IPS-20b (cell line): ENCODE measurements at regions not wholly inside any gene's neighbourhood (a gene's known extent, or its start where the extent isn't known, plus 50 kb on each side); places are given as distances from the start of the nearest gene placed in this dataset.

Source experiments
- H3K27ac ChIP-seq: one replicate; pipeline ENCODE4 v1.5.1; 2013; ENCODE audit warnings: low read length
- H3K27me3 ChIP-seq: 2 replicates; pipeline ENCODE4 v1.6.1; 2013; ENCODE audit warnings: mild to moderate bottlenecking, low read length, inconsistent platforms; ENCODE audit not compliant: insufficient read depth
- H3K36me3 ChIP-seq: 2 replicates; pipeline ENCODE4 v1.6.1; 2013; ENCODE audit warnings: low read depth, mild to moderate bottlenecking, inconsistent platforms, low read length, moderate library complexity; ENCODE audit not compliant: insufficient read depth
- H3K4me1 ChIP-seq: 2 replicates; pipeline ENCODE4 v1.6.1; 2013; ENCODE audit warnings: mild to moderate bottlenecking, control low read depth, inconsistent platforms, low read length, moderate library complexity; ENCODE audit not compliant: insufficient read depth
- H3K4me3 ChIP-seq: 2 replicates; pipeline ENCODE4 v1.5.1; 2013; ENCODE audit warnings: mild to moderate bottlenecking, low read length, inconsistent platforms
- H3K9ac ChIP-seq: 2 replicates; pipeline ENCODE4 v1.6.1; 2013; ENCODE audit warnings: low read depth, mild to moderate bottlenecking, inconsistent platforms, low read length, moderate library complexity
- H3K9me3 ChIP-seq: 2 replicates; pipeline ENCODE4 v1.6.1; 2013; ENCODE audit warnings: mild to moderate bottlenecking, low read depth, low read length, inconsistent platforms; ENCODE audit not compliant: insufficient read depth

DNA sequence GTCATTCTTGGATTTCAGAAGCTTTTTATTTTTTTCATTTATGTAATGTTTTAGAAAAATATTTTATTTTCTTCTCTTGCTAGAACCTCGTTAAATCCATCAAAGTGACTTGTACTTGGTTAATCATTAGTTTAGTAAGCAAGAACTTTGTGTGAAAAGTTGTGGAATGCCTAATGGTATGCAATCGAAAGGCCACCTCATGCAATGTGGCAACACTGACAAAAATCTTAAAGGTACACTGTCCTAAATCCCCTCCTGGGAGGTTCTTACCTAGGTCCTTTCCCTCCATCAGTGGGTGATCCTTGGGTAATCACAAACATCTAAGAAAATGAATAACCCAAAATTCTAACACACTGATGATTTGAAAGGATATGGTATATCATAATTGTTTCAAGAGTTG lies 304.2 kb downstream of the DNAH5 start:
- H3K27me3 ChIP-seq: no peaks in the 10 kb centered on the region
- H3K4me1 ChIP-seq: no peaks in the 10 kb centered on the region
- H3K9ac ChIP-seq: no peak overlapping the region
- H3K36me3 ChIP-seq: no peaks in the 10 kb centered on the region
- no peak overlapping the region for H3K4me3 ChIP-seq
- no peak overlapping the region for H3K27ac ChIP-seq
- no peaks in the 10 kb centered on the region for H3K9me3 ChIP-seq

DNA sequence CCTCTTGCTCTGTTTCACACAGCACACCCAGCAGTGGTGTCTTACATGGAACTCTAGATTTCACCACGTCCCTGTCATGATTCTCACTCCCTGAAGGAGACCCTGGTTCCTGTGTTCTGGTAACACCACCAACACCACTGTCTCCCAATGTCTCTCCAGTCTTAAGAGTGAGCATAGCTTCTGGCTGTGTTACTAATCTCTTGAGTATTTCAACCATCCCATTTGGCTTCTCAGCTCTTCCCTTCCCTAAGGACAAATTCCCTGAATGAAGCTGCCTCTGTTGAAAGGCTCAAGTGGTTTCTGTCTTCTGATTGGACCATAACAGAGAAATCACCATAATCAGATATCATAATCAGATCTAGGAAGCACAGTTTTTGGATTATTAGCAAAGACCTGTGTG lies 311.8 kb downstream of the DNAH5 start:
- Histone ChIP-seq H3K4me3 (no peak overlapping the region), H3K9ac (no peak overlapping the region), H3K27ac (no peak overlapping the region), H3K27me3 (no peaks in the 10 kb centered on the region), H3K36me3 (no peaks in the 10 kb centered on the region), H3K4me1 (no peaks in the 10 kb centered on the region), H3K9me3 (no peaks in the 10 kb centered on the region; the same call in 1 of the 2 replicates)

DNA sequence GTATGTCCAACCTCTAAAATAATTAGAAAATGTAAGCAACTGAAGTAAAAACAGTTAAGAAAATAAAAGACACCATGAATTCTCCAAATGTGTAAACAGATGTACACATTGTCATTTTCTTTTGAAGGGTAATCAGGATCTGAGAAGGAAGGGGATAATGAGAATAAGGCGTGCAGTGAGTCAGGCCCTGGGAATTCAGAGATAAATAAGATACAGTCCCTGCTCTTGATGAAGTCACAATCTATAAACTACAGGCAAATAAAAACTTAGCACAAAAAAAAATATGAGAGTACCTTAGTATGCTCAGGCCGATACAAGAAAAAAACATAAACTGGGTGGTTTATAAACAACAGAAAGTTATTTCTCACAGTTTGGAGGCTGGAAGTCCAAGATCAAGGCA lies 315.3 kb downstream of the DNAH5 start:
- no peaks in the 10 kb centered on the region for H3K4me1 ChIP-seq
- H3K27ac ChIP-seq: no peak overlapping the region
- H3K27me3 ChIP-seq: no peaks in the 10 kb centered on the region
- no peak overlapping the region for H3K4me3 ChIP-seq
- no peak overlapping the region for H3K9ac ChIP-seq
- H3K9me3 ChIP-seq: peaks cover 6% of the 10 kb centered on the region; the same call in 1 of the 2 replicates
- H3K36me3 ChIP-seq: no peaks in the 10 kb centered on the region

DNA sequence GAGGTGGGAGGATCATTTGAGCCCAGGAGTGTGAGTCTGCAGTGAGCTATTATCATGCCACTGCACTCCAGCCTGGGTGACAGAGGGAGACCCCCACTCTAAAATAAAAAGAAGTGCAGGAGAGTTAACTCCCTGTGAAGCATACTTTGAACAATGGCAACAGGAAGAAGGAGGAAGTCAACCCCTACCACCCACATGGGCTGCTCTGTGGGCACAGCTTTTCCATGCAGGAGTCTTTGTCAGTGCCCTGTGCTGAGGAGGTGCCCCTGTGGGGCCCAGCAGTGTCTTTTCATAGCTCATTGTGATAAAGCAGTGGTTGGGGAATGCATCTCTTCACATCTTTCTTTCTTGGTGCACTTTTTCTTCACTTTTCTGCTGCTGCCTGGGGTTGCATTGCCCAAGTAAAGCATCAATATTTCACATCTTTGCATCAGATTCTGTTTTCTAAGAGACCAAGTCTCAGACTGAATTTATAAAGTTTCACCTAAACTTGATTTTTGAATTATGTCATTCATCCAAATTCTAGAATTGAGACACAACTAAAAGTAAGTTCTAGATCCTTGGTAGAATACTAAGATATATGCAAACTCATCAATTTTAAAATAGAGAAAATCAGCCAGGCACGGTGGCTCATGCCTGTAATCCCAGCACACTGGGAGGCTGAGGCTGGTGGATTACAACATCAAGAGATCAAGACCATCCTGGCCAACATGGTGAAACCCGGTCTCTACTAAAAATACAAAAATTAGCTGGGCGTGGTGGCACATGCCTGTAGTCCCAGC lies 316.6 kb downstream of the DNAH5 start:
- Histone ChIP-seq H3K4me3 (no peak overlapping the region), H3K9ac (no peak overlapping the region), H3K27me3 (no peaks in the 10 kb centered on the region), H3K4me1 (no peaks in the 10 kb centered on the region), H3K9me3 (peaks cover 6% of the 10 kb centered on the region; the same call in 1 of the 2 replicates), H3K36me3 (no peaks in the 10 kb centered on the region), H3K27ac (no peak overlapping the region)

DNA sequence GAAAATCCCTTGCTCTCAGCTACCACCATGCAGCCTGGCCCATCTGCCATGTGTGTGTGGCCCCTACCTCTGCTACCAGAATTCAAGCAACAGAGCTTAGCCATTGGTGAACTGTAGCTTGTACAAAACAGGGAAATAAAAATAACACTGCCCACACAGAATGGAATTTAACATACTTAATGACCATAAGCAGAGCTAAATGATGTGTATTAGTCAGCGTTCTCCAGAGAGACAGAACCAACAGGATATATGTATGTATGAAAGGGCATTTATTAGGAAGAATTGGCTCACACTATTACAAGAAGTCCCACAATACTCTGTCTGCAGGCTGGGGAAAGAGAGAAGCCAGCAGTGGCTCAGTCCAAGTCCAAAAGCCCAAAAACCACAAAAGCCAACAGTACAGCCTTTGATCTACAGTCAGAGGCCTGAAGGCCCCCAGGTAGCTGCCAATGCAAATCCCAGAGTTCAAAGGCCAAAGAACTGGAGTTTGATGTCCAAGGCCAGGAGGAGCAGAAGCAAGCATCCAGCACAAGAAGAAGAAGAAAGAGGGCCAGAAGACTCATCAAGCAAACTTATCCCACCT lies 318.8 kb downstream of the DNAH5 start:
- no peak overlapping the region for H3K9ac ChIP-seq
- H3K36me3 ChIP-seq: no peaks in the 10 kb centered on the region
- no peak overlapping the region for H3K27ac ChIP-seq
- H3K4me3 ChIP-seq: no peak overlapping the region
- no peaks in the 10 kb centered on the region for H3K27me3 ChIP-seq
- H3K4me1 ChIP-seq: no peaks in the 10 kb centered on the region
- H3K9me3 ChIP-seq: peaks cover 6% of the 10 kb centered on the region; the same call in 1 of the 2 replicates

DNA sequence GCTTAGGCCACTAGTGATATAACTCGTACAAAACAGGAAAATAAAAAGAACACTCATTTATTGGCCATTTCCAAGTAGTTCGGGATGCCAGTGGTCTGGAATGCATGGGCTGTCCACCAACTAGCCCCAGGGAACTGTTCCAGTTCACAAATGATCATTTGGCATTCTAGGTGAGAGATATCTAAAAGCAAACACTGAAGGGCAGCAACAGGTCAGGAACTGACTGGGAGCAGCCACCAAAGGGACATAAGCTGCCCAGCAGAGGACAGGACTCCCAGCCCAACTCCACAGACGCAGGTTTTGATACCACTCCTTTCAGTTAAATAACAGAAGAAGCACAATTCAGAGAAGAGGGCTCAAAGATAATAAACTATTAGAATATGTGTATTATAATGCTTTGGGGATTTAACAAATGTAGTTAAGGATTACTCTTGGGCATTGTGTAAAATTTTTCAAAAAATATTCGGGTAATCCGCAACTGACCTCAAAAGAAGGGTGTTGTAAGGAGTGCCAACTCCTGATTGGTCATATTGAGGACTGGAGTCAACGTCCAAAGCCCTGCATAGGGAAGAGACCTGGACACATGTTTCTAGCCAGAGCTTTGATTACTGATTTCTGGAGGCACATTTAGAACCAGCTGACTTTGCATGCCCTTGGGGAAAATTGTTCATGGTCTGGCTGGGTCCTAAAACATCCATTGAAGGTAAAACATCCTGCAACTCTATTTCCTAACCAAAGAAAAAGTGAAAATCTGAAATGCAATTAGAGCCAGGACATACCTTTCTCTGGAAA lies 320.0 kb downstream of the DNAH5 start:
- H3K4me1 ChIP-seq: no peaks in the 10 kb centered on the region
- H3K27me3 ChIP-seq: no peaks in the 10 kb centered on the region
- no peak overlapping the region for H3K9ac ChIP-seq
- H3K9me3 ChIP-seq: peaks cover 6% of the 10 kb centered on the region; the same call in 1 of the 2 replicates
- no peak overlapping the region for H3K4me3 ChIP-seq
- H3K27ac ChIP-seq: no peak overlapping the region
- H3K36me3 ChIP-seq: no peaks in the 10 kb centered on the region

DNA sequence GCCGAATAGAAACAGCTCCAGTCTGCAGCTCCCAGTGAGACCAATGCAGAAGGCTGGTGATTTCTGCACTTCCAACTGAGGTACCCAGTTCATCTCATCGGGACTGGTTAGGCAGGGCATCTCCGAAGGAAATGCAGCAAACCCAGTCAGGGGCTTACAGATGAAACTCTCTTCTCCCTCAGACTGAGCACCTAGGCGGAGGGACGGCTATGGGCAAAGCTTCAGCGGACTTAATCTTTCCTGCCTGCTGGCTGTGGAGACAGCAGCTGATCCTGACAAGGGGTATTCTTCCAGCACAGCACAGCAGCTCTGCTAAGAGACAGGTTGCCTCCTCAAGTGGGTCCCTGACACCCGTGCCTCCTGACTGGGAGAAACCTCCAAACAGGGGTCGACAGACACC lies 330.9 kb downstream of the DNAH5 start:
- Histone ChIP-seq H3K36me3 (no peaks in the 10 kb centered on the region), H3K4me3 (no peak overlapping the region), H3K9me3 (peaks cover 6% of the 10 kb centered on the region; the same call in 1 of the 2 replicates), H3K27me3 (no peaks in the 10 kb centered on the region), H3K4me1 (no peaks in the 10 kb centered on the region), H3K9ac (no peak overlapping the region), H3K27ac (no peak overlapping the region)

DNA sequence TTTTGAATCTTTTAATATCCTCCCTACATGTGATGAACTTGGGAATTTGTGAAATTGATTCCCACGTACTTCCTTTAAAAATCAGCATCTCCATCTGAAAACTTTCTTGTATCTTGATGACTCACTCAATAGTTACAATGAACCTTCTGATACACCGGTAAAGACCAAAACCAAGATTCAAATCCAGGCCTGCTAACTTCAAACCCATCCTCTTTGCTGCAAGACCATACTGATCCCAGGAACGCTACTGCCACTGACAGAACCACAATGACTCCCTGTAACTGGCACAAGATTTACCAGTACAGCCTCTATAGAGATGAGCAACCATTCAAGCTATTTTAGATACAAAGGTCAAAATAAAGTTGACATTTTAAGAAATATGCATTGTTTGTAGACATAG lies 332.9 kb downstream of the DNAH5 start:
- Histone ChIP-seq H3K4me3 (no peak overlapping the region), H3K27me3 (no peaks in the 10 kb centered on the region), H3K9ac (no peak overlapping the region), H3K36me3 (no peaks in the 10 kb centered on the region), H3K9me3 (peaks cover 2% of the 10 kb centered on the region; the same call in 1 of the 2 replicates), H3K4me1 (no peaks in the 10 kb centered on the region), H3K27ac (no peak overlapping the region)

DNA sequence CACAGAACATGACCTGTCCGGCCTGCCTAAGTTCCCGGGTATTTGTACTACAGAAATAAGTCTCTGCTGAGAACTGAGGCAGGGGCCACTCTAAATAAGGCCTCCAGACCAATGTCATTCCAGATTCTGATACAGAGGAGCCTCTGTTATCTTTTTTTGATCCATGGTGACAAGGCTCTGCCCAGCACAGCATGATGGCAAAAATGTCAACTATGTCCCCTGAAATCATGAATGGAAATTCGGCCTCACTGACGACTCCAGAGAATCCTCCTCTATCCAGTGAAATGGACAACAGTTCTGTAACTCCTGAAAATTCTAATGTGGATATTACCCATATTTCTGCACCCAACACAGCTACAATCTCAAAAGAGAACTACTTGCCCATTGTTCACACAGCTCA lies 335.0 kb downstream of the DNAH5 start:
- no peak overlapping the region for H3K9ac ChIP-seq
- no peaks in the 10 kb centered on the region for H3K4me1 ChIP-seq
- H3K4me3 ChIP-seq: no peak overlapping the region

DNA sequence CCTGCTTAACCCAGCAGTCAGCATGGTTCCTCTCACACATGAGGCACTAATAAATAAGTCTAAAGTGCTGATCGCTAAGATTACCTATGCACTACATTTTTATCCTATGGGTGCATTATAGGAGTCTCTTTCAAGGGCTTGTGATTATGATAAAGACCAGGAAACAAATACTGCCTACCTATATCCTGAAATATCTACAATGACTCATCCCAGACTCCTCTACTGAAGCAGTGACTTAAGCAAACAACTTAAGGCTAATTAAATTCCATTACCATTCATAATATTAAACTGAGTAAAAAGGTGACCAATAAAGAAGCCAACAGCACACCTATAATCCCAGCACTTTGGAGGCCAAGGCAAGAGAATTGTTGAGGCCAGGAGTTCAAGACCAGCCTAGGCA lies 338.4 kb downstream of the DNAH5 start:
- Histone ChIP-seq H3K36me3 (no peaks in the 10 kb centered on the region), H3K9ac (no peak overlapping the region), H3K4me1 (no peaks in the 10 kb centered on the region), H3K4me3 (no peak overlapping the region), H3K9me3 (no peaks in the 10 kb centered on the region), H3K27ac (no peak overlapping the region), H3K27me3 (no peaks in the 10 kb centered on the region)

More for the DNA sequence above, 335.0 kb downstream of the DNAH5 start:
- Histone ChIP-seq H3K27me3 (no peaks in the 10 kb centered on the region), H3K27ac (no peak overlapping the region), H3K9me3 (no peaks in the 10 kb centered on the region), H3K36me3 (no peaks in the 10 kb centered on the region)

DNA sequence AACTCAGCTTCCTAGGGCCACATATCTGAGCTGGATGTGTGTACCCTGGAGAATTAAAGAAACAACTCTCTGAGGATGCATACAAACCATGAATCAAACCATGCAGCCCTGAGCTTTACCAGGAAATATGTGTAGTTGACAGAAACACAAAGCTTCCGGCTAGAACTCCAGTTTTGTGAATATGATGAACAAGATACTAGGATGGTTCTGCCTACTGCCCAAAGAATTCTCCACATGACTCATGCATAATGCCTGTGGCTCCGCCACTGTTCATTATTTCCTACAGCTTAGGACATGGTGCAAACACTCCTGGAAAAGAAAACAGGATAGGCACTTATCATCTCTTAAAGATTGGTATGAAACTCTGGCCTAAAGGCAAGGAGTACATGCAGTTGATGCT lies 343.4 kb downstream of the DNAH5 start:
- Histone ChIP-seq H3K27me3 (no peaks in the 10 kb centered on the region), H3K4me3 (no peak overlapping the region), H3K27ac (no peak overlapping the region), H3K4me1 (no peaks in the 10 kb centered on the region), H3K36me3 (no peaks in the 10 kb centered on the region), H3K9me3 (no peaks in the 10 kb centered on the region), H3K9ac (no peak overlapping the region)
